Ascending aorta (tissue), 2 donors: ENCODE measurements at regions not wholly inside any gene's neighbourhood (a gene's known extent, or its start where the extent isn't known, plus 50 kb on each side); places are given as distances from the start of the nearest gene placed in this dataset.

Source experiments
- DNase-seq, 2 donors: peaks; one replicate each; pipeline ENCODE4 v3.0.0-alpha.2; 2019; ENCODE audit warnings: low spot score in 2 of 2
- H3K27ac ChIP-seq, 2 donors: fragments of 200-600 bp; sonication (generic); one replicate each; pipeline ENCODE4 v1.5.1; 2016 to 2017; ENCODE audit warnings: mild to moderate bottlenecking in 1 of 2
- H3K27me3 ChIP-seq: fragments of 200-600 bp; sonication (generic); one replicate; pipeline ENCODE4 v1.5.1; 2017
- H3K36me3 ChIP-seq, 2 donors: fragments of 200-600 bp; sonication (generic); one replicate each; pipeline ENCODE4 v1.5.1; 2016
- H3K4me1 ChIP-seq, 2 donors: fragments of 200-600 bp; sonication (generic); one replicate each; pipeline ENCODE4 v1.5.1; 2016 to 2017; ENCODE audit warnings: mild to moderate bottlenecking in 1 of 2
- H3K4me3 ChIP-seq, 2 donors: fragments of 200-600 bp; sonication (generic); one replicate each; pipeline ENCODE4 v1.5.1; 2016 to 2017; ENCODE audit warnings: mild to moderate bottlenecking in 1 of 2
- H3K9me3 ChIP-seq, 2 donors: fragments of 200-600 bp; sonication (generic); one replicate each; pipeline ENCODE4 v1.5.1; 2016
- intact Hi-C: fragments of 100-400 bp; cut with DNase I; formaldehyde crosslinking; loops from one replicate; pipeline ENCODE4 v1.15.1; 2023
- TF ChIP-seq, protein P1 (sequence below), 3 experiments: fragments of 200-600 bp in 2 of 3; fragments of 450-650 bp in 1 of 3; sonication (generic) in 2 of 3; IDR thresholded peaks; one replicate each; pipeline ENCODE4 v1.5.1; 2016 to 2019; ENCODE audit warnings: antibody characterized with exemption in 3 of 3, mild to moderate bottlenecking in 1 of 3, moderate library complexity in 1 of 3

DNA sequence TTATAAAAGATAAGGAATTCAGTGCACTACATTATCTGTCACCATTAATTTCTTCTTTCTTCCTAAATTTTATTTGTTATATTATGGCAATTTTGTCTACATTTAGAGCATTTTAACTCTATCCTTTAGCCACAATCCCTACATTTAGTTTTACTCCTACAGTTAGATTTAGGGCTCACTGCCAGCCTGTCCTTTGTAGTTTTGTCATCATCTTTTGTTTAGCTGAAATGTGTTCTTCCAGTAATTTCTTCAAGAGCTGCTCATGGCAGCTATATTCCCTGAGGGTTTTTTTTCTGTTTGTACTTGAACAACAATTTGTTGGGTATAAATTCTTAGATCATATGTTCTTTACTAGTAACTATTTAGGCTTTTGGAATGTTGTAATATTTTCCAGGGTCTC lies 72.7 kb upstream of the B3GAT2 start:
- DNase-seq: no peak
- no peaks in the 10 kb centered on the region for H3K36me3 ChIP-seq
- H3K4me3 ChIP-seq: no peak overlapping the region
- no peaks in the 10 kb centered on the region for H3K9me3 ChIP-seq
- no peaks in the 10 kb centered on the region for H3K27me3 ChIP-seq
- no peaks in the 10 kb centered on the region for H3K4me1 ChIP-seq
- no peak overlapping the region for H3K27ac ChIP-seq
- TF ChIP-seq, protein P1, sequence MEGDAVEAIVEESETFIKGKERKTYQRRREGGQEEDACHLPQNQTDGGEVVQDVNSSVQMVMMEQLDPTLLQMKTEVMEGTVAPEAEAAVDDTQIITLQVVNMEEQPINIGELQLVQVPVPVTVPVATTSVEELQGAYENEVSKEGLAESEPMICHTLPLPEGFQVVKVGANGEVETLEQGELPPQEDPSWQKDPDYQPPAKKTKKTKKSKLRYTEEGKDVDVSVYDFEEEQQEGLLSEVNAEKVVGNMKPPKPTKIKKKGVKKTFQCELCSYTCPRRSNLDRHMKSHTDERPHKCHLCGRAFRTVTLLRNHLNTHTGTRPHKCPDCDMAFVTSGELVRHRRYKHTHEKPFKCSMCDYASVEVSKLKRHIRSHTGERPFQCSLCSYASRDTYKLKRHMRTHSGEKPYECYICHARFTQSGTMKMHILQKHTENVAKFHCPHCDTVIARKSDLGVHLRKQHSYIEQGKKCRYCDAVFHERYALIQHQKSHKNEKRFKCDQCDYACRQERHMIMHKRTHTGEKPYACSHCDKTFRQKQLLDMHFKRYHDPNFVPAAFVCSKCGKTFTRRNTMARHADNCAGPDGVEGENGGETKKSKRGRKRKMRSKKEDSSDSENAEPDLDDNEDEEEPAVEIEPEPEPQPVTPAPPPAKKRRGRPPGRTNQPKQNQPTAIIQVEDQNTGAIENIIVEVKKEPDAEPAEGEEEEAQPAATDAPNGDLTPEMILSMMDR (IDR thresholded peaks at IDR 0.05): no peak
- intact Hi-C loops: no loop called here

DNA sequence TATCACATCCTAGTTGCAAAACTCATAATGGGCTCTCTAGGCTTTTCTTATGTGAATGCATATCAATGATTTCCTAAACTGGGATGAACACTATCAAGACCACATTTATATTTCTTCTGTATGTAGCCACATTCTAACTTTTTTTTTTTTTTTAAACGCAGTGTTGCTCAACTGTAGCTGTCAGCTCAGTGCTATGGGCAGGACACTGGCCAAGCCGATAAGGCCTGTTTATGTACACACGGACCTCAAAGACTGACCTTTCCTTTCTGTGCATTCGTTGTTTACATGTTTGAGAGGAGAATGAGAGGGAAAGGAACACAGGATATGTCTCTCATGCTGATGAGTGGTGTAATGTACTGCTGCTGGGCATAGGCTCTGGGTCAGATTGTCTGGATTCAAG lies 75.1 kb upstream of the B3GAT2 start:
- H3K36me3 ChIP-seq: no peaks in the 10 kb centered on the region
- no peak for DNase-seq
- intact Hi-C loops: no loop called here
- H3K9me3 ChIP-seq: no peaks in the 10 kb centered on the region
- no peaks in the 10 kb centered on the region for H3K4me1 ChIP-seq
- no peak overlapping the region for H3K27ac ChIP-seq
- TF ChIP-seq, protein P1 (IDR thresholded peaks at IDR 0.05): no peak
- H3K27me3 ChIP-seq: no peaks in the 10 kb centered on the region
- H3K4me3 ChIP-seq: no peak overlapping the region

DNA sequence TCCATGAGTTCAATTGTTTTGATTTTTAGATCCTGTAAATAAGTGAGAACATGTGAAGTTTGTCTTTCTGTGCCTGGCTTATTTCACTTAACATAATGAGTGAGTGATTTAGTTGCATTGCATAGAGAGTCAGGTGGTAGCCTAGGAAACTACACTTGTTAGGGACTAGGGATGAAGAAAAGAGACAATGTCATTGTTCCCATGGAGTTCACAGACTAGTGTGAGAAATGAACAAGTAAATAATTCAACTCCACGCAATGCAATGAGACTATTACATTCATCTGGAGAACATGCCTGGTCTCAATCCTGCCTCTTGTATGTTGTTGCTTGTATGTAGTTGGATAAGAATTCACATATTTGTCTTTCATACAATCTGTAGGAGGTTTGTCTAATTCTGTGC lies 76.3 kb upstream of the B3GAT2 start:
- no peak for DNase-seq
- H3K9me3 ChIP-seq: no peaks in the 10 kb centered on the region
- no peaks in the 10 kb centered on the region for H3K4me1 ChIP-seq
- H3K4me3 ChIP-seq: no peak overlapping the region
- H3K36me3 ChIP-seq: no peaks in the 10 kb centered on the region
- TF ChIP-seq, protein P1 (IDR thresholded peaks at IDR 0.05): no peak
- no peak overlapping the region for H3K27ac ChIP-seq
- H3K27me3 ChIP-seq: no peaks in the 10 kb centered on the region
- intact Hi-C loops: no loop called here

DNA sequence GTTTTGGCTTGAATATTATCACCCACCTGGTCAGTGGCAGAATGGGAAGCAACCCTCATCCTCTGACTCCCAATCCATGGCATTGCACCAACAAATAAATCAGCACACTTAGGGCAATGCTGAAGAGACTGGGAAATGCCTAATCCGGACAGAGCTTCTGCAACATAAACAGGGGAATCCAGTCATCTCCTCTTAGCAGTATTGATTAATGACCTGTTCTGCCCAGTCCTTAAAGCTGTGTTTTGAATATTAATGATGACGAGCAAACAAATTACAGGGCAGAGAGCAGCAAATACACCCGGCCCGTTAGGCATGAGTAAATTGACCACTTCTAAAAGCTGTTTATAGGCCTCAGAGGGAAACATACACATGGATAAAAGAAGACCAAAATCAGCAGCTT lies 77.0 kb upstream of the B3GAT2 start:
- Histone ChIP-seq H3K36me3 (no peaks in the 10 kb centered on the region), H3K4me3 (no peak overlapping the region), H3K4me1 (no peaks in the 10 kb centered on the region), H3K9me3 (no peaks in the 10 kb centered on the region), H3K27ac (no peak overlapping the region), H3K27me3 (no peaks in the 10 kb centered on the region)
- TF ChIP-seq, protein P1 (IDR thresholded peaks at IDR 0.05): no peak
- intact Hi-C loops: no loop called here
- no peak for DNase-seq

DNA sequence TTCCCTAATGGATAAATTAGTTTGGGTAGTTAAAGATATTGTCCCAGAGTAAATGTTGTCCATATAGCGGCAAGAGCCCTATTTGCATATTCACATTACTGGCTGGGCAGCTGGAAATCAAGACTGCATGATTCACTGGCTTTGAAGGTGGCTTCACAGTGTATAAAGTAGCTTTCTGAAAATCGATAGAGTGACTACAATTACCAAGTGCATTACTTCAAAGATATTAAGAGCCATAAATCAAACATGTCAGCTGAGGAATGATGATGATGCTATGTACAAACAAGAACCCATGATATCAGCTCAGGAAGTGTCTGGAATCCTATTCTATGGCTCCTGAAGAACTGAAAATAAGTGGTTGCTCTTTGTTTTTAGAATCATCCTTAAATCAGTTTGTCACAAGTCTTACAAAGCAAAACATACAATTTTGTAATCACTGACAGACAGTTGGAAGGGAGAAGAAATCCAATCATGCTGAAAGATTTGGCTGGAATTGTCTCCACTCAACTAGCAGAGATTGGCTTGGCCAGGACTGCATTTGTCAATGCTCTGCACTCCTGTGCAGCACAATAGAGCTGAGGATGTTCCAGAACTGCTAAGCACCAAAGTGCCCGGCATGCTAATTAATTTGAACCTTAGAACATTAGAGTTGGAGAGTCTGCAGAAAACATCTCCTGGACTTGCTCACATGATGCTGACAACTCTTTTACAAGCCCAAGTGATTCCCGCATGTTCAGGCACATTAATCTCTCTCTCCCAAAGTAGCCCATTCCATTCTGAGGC lies 77.9 kb upstream of the B3GAT2 start:
- intact Hi-C loops: no loop called here
- TF ChIP-seq, protein P1 (IDR thresholded peaks at IDR 0.05): no peak
- DNase-seq: no peak
- Histone ChIP-seq H3K4me1 (no peaks in the 10 kb centered on the region), H3K36me3 (no peaks in the 10 kb centered on the region), H3K4me3 (no peak overlapping the region), H3K9me3 (no peaks in the 10 kb centered on the region), H3K27ac (no peak overlapping the region), H3K27me3 (no peaks in the 10 kb centered on the region)

DNA sequence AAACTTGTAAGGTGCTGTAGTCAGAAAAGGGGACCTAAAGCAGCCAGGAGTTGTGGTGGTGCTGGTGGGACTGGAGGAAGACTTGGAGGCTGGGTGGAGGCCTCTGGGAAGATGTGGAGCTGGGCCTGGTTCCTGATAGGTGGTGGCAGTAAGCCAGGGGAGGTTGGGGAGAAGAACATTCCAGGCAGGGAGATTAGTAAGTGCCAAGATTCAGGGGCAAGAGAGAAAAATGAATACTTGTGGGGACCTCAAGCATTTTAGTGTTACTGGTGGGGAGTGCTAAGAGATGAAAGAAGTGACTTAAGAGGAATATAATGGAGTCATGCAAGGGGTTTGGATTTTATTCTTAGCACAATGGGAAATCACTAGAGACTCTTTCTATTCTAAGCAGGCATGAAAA lies 79.0 kb upstream of the B3GAT2 start:
- Histone ChIP-seq H3K27me3 (no peaks in the 10 kb centered on the region), H3K4me1 (no peaks in the 10 kb centered on the region), H3K36me3 (no peaks in the 10 kb centered on the region), H3K27ac (no peak overlapping the region), H3K9me3 (no peaks in the 10 kb centered on the region), H3K4me3 (no peak overlapping the region)
- DNase-seq: no peak
- intact Hi-C loops: no loop called here
- TF ChIP-seq, protein P1 (IDR thresholded peaks at IDR 0.05): no peak
